SK-N-MC (cell line): ENCODE measurements at regions not wholly inside any gene's neighbourhood (a gene's known extent, or its start where the extent isn't known, plus 50 kb on each side); places are given as distances from the start of the nearest gene placed in this dataset.

Experiments
- EZH2 ChIP-seq: fragments of 200-600 bp; sonication (generic); IDR thresholded peaks from one replicate; pipeline ENCODE4 v1.6.1; 2017; ENCODE audit warnings: antibody characterized with exemption
- FOXP2 ChIP-seq: optimal IDR thresholded peaks from 2 replicates; pipeline ENCODE3; 2011; ENCODE audit warnings: mild to moderate bottlenecking, moderate library complexity; ENCODE audit not compliant: insufficient read depth; ENCODE audit errors: extremely low read length, control extremely low read depth
- POLR2AphosphoS5 ChIP-seq: IDR thresholded peaks from 2 replicates; pipeline ENCODE4 v1.6.1; 2012; ENCODE audit warnings: mild to moderate bottlenecking, low read depth, low read length, borderline replicate concordance

- TF ChIP-seq POLR2AphosphoS5 (no peak), EZH2 (no peak), FOXP2 (no peak)
Measured at GRCh38 chr2:7280790-7281189, 363.6 kb downstream of the RNF144A start.
